PC-3 (cell line): ENCODE measurements at regions not wholly inside any gene's neighbourhood (a gene's known extent, or its start where the extent isn't known, plus 50 kb on each side); places are given as distances from the start of the nearest gene placed in this dataset.

Experiments
- ATAC-seq: fragments of 200-7000 bp; cut with Tn5 transposase; 2 replicates; pipeline ENCODE4 v1.9.1; 2020; ENCODE audit warnings: mild to moderate bottlenecking, moderate library complexity
- BruUV-seq: library from RNA; stranded (reverse); fragments of 400-500 nt; replicated peaks from 2 replicates; lab custom pipeline; 2021; lab: Mats Ljungman, UMichigan
- CTCF ChIA-PET: fragments of 300-600 bp; sonication (Branson Sonifier 250); formaldehyde crosslinking; loops from one replicate; lab custom pipeline; 2022; ENCODE audit warnings: antibody characterized with exemption; lab: Charles Lee
- POLR2A ChIA-PET: fragments of 300-600 bp; sonication (Branson Sonifier 250); formaldehyde crosslinking; loops from one replicate; lab custom pipeline; 2022; ENCODE audit warnings: antibody characterized with exemption; ENCODE audit not compliant: unreplicated experiment; lab: Charles Lee
- DNase-seq: peaks from one replicate; pipeline ENCODE4 v3.0.0-alpha.2; 2015
- H2AFZ ChIP-seq: fragments of 300-600 bp; sonication (generic); 2 replicates; pipeline ENCODE4 v1.6.0; 2016; ENCODE audit warnings: antibody characterized with exemption, low read length
- H3F3A ChIP-seq: fragments of 300-600 bp; sonication (generic); one replicate; pipeline ENCODE4 v1.6.0; 2017; ENCODE audit warnings: antibody characterized with exemption, low read length, control low read depth, mild to moderate bottlenecking; ENCODE audit not compliant: unreplicated experiment
- H3K27ac ChIP-seq: fragments of 300-600 bp; sonication (generic); 2 replicates; pipeline ENCODE4 v1.5.1; 2016; ENCODE audit warnings: mild to moderate bottlenecking, low read length
- H3K27me3 ChIP-seq: fragments of 300-600 bp; sonication (generic); 2 replicates; pipeline ENCODE4 v1.6.1; 2016; ENCODE audit warnings: low read length, mixed read lengths
- H3K36me3 ChIP-seq: fragments of 300-600 bp; sonication (generic); 2 replicates; pipeline ENCODE4 v1.6.1; 2016; ENCODE audit warnings: low read depth, mixed run types, low read length, mixed read lengths
- H3K4me1 ChIP-seq: fragments of 300-600 bp; sonication (generic); 2 replicates; pipeline ENCODE4 v1.5.1; 2016; ENCODE audit warnings: low read length; ENCODE audit not compliant: insufficient read depth
- H3K4me2 ChIP-seq: fragments of 300-600 bp; sonication (generic); 2 replicates; pipeline ENCODE4 v1.6.0; 2016; ENCODE audit warnings: low read length
- H3K4me3 ChIP-seq: fragments of 300-600 bp; sonication (generic); 2 replicates; pipeline ENCODE4 v1.5.1; 2016; ENCODE audit warnings: mild to moderate bottlenecking, low read length, mixed read lengths
- H3K79me2 ChIP-seq: fragments of 300-600 bp; sonication (generic); 2 replicates; pipeline ENCODE4 v1.6.1; 2017; ENCODE audit warnings: low read length, mixed read lengths
- H3K9ac ChIP-seq: fragments of 300-600 bp; sonication (generic); 2 replicates; pipeline ENCODE4 v1.6.0; 2016; ENCODE audit warnings: mild to moderate bottlenecking, low read length
- H3K9me2 ChIP-seq: fragments of 300-600 bp; sonication (generic); replicated peaks from 2 replicates; pipeline ENCODE4 v1.6.1; 2016; ENCODE audit warnings: mixed run types, low read length, mixed read lengths
- H3K9me3 ChIP-seq: fragments of 300-600 bp; sonication (generic); 2 replicates; pipeline ENCODE4 v1.6.1; 2016; ENCODE audit warnings: low read length, mixed read lengths
- H4K20me1 ChIP-seq: fragments of 300-600 bp; sonication (generic); 2 replicates; pipeline ENCODE4 v1.6.1; 2016; ENCODE audit warnings: low read length, mixed read lengths
- EZH2 ChIP-seq: fragments of 300-600 bp; sonication (generic); IDR thresholded peaks from one replicate; pipeline ENCODE4 v1.6.1; 2017; ENCODE audit warnings: antibody characterized with exemption, mild to moderate bottlenecking, low read length; ENCODE audit not compliant: unreplicated experiment
- EZH2phosphoT487 ChIP-seq: fragments of 300-600 bp; sonication (generic); IDR thresholded peaks from 2 replicates; pipeline ENCODE4 v1.6.1; 2018; ENCODE audit warnings: mild to moderate bottlenecking, antibody characterized with exemption, low read length, borderline replicate concordance
- intact Hi-C: fragments of 100-400 bp; cut with micrococcal nuclease; formaldehyde crosslinking; loops from 2 replicates; pipeline ENCODE4 v1.9.0; 2023
- TF ChIP-seq, protein P1 (sequence below): fragments of 300-600 bp; sonication (generic); conservative IDR thresholded peaks from 2 replicates; pipeline ENCODE4 v1.5.1; 2017; ENCODE audit warnings: antibody characterized with exemption, low read depth, mild to moderate bottlenecking, low read length

DNA sequence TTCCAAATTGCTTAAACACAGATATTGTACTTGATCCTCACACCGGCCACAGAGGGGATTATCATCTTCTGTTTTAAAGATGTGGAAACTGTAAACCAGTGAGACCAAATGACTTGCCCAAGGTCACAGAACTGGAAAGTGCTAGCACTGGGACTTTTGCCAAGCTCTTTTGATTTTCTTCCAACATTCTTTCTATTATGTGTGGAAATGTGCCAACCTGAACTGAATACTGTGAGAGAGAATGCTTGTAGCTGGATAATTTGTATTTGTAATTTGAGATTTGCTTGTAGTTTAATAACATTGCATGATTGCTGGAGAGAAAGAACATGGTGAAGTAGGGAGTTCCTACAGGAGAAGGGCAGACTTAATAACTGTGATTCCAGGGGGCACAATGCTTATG lies 977.9 kb upstream of the NUDT12 start:
- Histone ChIP-seq H4K20me1 (no peaks in the 10 kb centered on the region), H3F3A (no peaks in the 10 kb centered on the region), H2AFZ (no peak overlapping the region), H3K9me3 (no peaks in the 10 kb centered on the region), H3K9ac (no peak overlapping the region), H3K4me1 (peaks cover 11% of the 10 kb centered on the region), H3K27ac (no peak overlapping the region), H3K27me3 (no peaks in the 10 kb centered on the region), H3K4me3 (no peak overlapping the region), H3K4me2 (peak overlapping the region; percentile 4; the same call in 1 of the 2 replicates), H3K9me2 (no peaks in the 10 kb centered on the region), H3K79me2 (no peaks in the 10 kb centered on the region), H3K36me3 (no peaks in the 10 kb centered on the region)
- no peak for TF ChIP-seq EZH2
- TF ChIP-seq, protein P1, sequence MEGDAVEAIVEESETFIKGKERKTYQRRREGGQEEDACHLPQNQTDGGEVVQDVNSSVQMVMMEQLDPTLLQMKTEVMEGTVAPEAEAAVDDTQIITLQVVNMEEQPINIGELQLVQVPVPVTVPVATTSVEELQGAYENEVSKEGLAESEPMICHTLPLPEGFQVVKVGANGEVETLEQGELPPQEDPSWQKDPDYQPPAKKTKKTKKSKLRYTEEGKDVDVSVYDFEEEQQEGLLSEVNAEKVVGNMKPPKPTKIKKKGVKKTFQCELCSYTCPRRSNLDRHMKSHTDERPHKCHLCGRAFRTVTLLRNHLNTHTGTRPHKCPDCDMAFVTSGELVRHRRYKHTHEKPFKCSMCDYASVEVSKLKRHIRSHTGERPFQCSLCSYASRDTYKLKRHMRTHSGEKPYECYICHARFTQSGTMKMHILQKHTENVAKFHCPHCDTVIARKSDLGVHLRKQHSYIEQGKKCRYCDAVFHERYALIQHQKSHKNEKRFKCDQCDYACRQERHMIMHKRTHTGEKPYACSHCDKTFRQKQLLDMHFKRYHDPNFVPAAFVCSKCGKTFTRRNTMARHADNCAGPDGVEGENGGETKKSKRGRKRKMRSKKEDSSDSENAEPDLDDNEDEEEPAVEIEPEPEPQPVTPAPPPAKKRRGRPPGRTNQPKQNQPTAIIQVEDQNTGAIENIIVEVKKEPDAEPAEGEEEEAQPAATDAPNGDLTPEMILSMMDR = no peak
- TF ChIP-seq EZH2phosphoT487 = no peak
- DNase-seq (peak; percentile 91), ATAC-seq (peak; percentile 66)
- intact Hi-C loops = no loop called here
- POLR2A ChIA-PET = no interaction called here
- CTCF ChIA-PET = no interaction called here
- no TSS peak for BruUV-seq

DNA sequence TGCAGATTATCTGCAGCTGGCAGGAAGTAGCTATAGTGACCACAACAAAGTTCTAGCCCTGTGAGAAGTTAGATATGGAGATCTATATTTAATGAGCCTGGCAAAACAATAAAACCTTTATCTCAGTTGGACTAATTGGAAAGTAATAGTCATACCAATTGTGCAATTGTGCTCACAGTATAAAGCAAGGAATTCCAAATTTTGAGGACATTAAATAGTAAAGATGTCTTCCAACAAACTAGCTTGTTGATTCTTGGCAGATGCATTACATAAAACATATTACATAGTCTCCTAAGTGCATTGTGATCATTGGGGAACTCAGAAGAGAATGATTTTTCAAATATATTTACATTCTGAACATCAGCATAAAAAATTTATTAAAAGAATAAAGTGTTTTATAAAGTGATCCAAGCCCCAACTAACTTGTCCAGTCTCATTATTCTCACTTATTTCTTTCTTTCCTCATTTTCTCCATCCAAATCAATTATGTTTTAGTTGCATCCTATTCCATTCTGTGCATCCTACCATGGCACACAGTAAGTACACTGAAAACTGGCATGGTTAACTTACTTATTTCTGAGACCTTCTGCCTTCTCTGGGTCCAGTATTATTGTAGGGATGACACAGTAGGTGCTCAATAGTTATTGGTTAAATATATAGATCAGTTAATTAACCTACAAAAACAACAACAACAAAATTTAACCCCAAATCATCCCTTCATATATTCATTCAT lies 977.2 kb upstream of the NUDT12 start:
- H3K4me2 ChIP-seq = no peak overlapping the region
- H3K9ac ChIP-seq = no peak overlapping the region
- BruUV-seq = no TSS peak
- ATAC-seq (no peak), DNase-seq (no peak)
- no peaks in the 10 kb centered on the region for H3K9me3 ChIP-seq
- H3K27ac ChIP-seq = no peak overlapping the region
- H2AFZ ChIP-seq = no peak overlapping the region
- no peaks in the 10 kb centered on the region for H3K79me2 ChIP-seq
- POLR2A ChIA-PET = no interaction called here
- H4K20me1 ChIP-seq = no peaks in the 10 kb centered on the region
- H3K36me3 ChIP-seq = no peaks in the 10 kb centered on the region
- H3K4me1 ChIP-seq = peaks cover 11% of the 10 kb centered on the region
- no peaks in the 10 kb centered on the region for H3K9me2 ChIP-seq
- H3K4me3 ChIP-seq = no peak overlapping the region
- intact Hi-C loops = no loop called here
- CTCF ChIA-PET = no interaction called here
- H3K27me3 ChIP-seq = no peaks in the 10 kb centered on the region
- no peaks in the 10 kb centered on the region for H3F3A ChIP-seq
- TF ChIP-seq EZH2phosphoT487 (no peak), EZH2 (no peak)
- TF ChIP-seq, protein P1 = no peak

DNA sequence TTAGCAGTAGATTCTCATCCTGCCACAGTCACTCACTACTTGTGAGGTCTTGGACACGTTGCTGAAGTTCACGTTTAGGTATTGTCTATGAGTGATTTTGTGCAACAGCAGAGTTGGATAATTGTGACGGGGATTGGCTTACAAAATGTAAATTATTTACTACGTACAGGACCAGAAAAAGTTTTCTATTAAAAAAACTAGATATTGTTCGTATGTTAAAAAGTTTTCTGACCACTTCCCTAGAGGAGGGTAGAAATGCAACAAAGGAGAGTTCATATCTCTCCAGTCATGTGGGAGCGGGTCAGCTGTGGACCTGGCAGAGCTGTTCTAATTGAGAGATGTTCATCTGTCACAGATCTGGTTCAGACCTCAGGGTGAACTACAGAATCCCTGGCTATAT lies 976.1 kb upstream of the NUDT12 start:
- Histone ChIP-seq H2AFZ (no peak overlapping the region), H3K79me2 (no peaks in the 10 kb centered on the region), H3K27ac (no peak overlapping the region), H3K27me3 (no peaks in the 10 kb centered on the region), H4K20me1 (no peaks in the 10 kb centered on the region), H3K9me2 (no peaks in the 10 kb centered on the region), H3F3A (no peaks in the 10 kb centered on the region), H3K4me2 (no peak overlapping the region), H3K36me3 (no peaks in the 10 kb centered on the region), H3K9ac (no peak overlapping the region), H3K4me1 (peaks cover 16% of the 10 kb centered on the region), H3K9me3 (no peaks in the 10 kb centered on the region), H3K4me3 (no peak overlapping the region)
- POLR2A ChIA-PET = interaction anchor here (0.5 kb wide), 1 partner anchor 16 kb away, joined by 3 read pairs; no protein-coding TSS in a partner anchor
- intact Hi-C loops = no loop called here
- CTCF ChIA-PET = no interaction called here
- TF ChIP-seq EZH2 = no peak
- no peak for ATAC-seq
- DNase-seq = no peak
- BruUV-seq = no TSS peak
